Hepatocyte (in vitro differentiated cells): ENCODE measurements at regions not wholly inside any gene's neighbourhood (a gene's known extent, or its start where the extent isn't known, plus 50 kb on each side); places are given as distances from the start of the nearest gene placed in this dataset.

Experiments used
- DNase-seq: peaks from one replicate; pipeline ENCODE4 v3.0.0-alpha.2; 2016; ENCODE audit warnings: low spot score
- H2AFZ ChIP-seq: fragments of 200-600 bp; sonication (generic); 2 replicates; pipeline ENCODE4 v1.6.0; 2016; ENCODE audit warnings: antibody characterized with exemption, mild to moderate bottlenecking
- H3K27ac ChIP-seq: fragments of 200-600 bp; sonication (generic); 2 replicates; pipeline ENCODE4 v1.5.1; 2016; ENCODE audit warnings: mild to moderate bottlenecking
- H3K27me3 ChIP-seq: fragments of 200-600 bp; sonication (generic); 2 replicates; pipeline ENCODE4 v1.6.1; 2016
- H3K36me3 ChIP-seq: fragments of 200-600 bp; sonication (generic); replicated peaks from 2 replicates; pipeline ENCODE4 v1.5.1; 2016; ENCODE audit warnings: low read depth; ENCODE audit not compliant: insufficient read depth
- H3K4me1 ChIP-seq: fragments of 200-600 bp; sonication (generic); 2 replicates; pipeline ENCODE4 v1.5.1; 2016; ENCODE audit warnings: mild to moderate bottlenecking, moderate library complexity; ENCODE audit not compliant: insufficient read depth
- H3K4me2 ChIP-seq: fragments of 200-600 bp; sonication (generic); 2 replicates; pipeline ENCODE4 v1.6.0; 2016
- H3K4me3 ChIP-seq: fragments of 200-600 bp; sonication (generic); 2 replicates; pipeline ENCODE4 v1.5.1; 2016; ENCODE audit warnings: mild to moderate bottlenecking
- H3K79me2 ChIP-seq: fragments of 200-600 bp; sonication (generic); 2 replicates; pipeline ENCODE4 v1.6.0; 2017; ENCODE audit warnings: mild to moderate bottlenecking
- H3K9me2 ChIP-seq: fragments of 200-600 bp; sonication (generic); replicated peaks from 2 replicates; pipeline ENCODE4 v1.6.0; 2017; ENCODE audit warnings: mild to moderate bottlenecking; ENCODE audit not compliant: insufficient read depth
- H3K9me3 ChIP-seq: fragments of 200-600 bp; sonication (generic); 2 replicates; pipeline ENCODE4 v1.5.1; 2016; ENCODE audit warnings: low read depth, mild to moderate bottlenecking
- H4K20me1 ChIP-seq: fragments of 200-600 bp; sonication (generic); 2 replicates; pipeline ENCODE4 v1.6.0; 2016; ENCODE audit warnings: mild to moderate bottlenecking; ENCODE audit not compliant: insufficient read depth, poor library complexity, severe bottlenecking
- EZH2 ChIP-seq: fragments of 200-600 bp; sonication (generic); IDR thresholded peaks from 2 replicates; pipeline ENCODE4 v1.6.1; 2016; ENCODE audit warnings: antibody characterized with exemption, mild to moderate bottlenecking, borderline replicate concordance
- EZH2phosphoT487 ChIP-seq: fragments of 200-600 bp; sonication (generic); IDR thresholded peaks from one replicate; pipeline ENCODE4 v1.6.1; 2018; ENCODE audit warnings: antibody characterized with exemption, mild to moderate bottlenecking, low read depth, moderate library complexity; ENCODE audit not compliant: unreplicated experiment, severe bottlenecking
- WGBS: methylation state at CpG from one replicate; pipeline ENCODE4 v1.1.6; 2016; ENCODE audit warnings: low lambda C conversion rate; ENCODE audit errors: missing lambda C conversion rate; 5-methylcytosine and 5-hydroxymethylcytosine counted together
- TF ChIP-seq, protein P1 (sequence below): fragments of 200-600 bp; sonication (generic); IDR thresholded peaks from 2 replicates; pipeline ENCODE4 v1.5.1; 2016; ENCODE audit warnings: antibody characterized with exemption, mild to moderate bottlenecking; ENCODE audit not compliant: poor library complexity

DNA sequence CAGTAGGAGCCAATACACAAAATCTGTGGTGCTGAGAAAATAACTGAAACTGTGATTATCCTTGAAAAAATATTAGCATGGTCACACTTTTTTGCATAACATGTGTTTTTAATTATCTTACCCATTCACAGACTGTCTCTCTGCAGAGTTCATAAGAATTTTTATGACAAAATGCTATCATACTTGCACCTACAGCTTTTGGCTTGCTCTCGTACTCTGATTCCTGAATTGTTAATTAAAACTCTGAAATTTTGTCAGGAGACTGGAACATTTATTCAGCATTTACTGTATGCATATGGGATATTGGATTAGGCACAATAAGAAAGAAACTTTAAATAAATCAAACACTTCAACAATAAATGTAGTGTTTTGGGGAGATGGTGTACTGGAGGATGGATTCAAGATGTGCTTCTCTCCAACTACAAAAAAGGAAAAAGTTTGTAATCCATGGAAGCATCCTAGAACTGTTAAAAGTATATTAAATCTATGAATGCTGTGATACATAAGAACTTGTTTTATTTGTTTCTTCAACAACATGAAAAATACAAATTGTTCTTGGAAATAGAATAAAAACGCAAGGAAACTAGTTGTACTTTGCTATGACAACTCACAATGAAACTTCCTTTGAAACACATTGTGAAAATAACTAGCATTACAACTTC is 260.5 kb downstream of the SPATA18 start:
- H3K4me3 ChIP-seq: no peak overlapping the region
- WGBS: 76% methylated on average over 2 of the region's 2 CpGs
- H3K36me3 ChIP-seq: no peaks in the 10 kb centered on the region
- H2AFZ ChIP-seq: no peak overlapping the region
- H3K27me3 ChIP-seq: no peaks in the 10 kb centered on the region
- no peaks in the 10 kb centered on the region for H3K79me2 ChIP-seq
- TF ChIP-seq, protein P1, sequence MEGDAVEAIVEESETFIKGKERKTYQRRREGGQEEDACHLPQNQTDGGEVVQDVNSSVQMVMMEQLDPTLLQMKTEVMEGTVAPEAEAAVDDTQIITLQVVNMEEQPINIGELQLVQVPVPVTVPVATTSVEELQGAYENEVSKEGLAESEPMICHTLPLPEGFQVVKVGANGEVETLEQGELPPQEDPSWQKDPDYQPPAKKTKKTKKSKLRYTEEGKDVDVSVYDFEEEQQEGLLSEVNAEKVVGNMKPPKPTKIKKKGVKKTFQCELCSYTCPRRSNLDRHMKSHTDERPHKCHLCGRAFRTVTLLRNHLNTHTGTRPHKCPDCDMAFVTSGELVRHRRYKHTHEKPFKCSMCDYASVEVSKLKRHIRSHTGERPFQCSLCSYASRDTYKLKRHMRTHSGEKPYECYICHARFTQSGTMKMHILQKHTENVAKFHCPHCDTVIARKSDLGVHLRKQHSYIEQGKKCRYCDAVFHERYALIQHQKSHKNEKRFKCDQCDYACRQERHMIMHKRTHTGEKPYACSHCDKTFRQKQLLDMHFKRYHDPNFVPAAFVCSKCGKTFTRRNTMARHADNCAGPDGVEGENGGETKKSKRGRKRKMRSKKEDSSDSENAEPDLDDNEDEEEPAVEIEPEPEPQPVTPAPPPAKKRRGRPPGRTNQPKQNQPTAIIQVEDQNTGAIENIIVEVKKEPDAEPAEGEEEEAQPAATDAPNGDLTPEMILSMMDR: no peak
- no peak for TF ChIP-seq EZH2
- TF ChIP-seq EZH2phosphoT487: no peak
- H3K9me3 ChIP-seq: no peaks in the 10 kb centered on the region
- no peaks in the 10 kb centered on the region for H3K4me1 ChIP-seq
- H4K20me1 ChIP-seq: no peaks in the 10 kb centered on the region
- H3K4me2 ChIP-seq: no peak overlapping the region
- H3K27ac ChIP-seq: no peak overlapping the region
- no peaks in the 10 kb centered on the region for H3K9me2 ChIP-seq
- no peak for DNase-seq

DNA sequence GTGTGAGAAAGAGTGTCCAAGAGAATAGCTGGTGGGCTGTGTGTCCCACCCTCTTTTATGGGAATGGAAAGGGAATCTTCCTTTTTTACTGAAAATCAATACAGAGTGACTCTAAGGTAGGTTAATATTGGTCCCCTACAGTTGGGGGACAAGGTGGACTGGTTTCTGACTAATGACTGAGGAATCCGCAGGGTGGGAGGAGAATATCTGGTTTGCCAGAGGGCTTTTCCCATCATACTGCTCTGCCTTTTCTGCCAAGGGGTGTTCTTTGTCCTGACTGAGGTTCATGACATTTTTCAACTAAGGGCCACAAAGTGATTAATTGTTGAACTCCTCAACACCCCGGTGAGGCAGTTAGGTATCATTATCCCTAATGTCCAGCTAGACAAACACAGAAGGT is 261.6 kb downstream of the SPATA18 start:
- Histone ChIP-seq H3K9me2 (no peaks in the 10 kb centered on the region), H3K4me2 (no peak overlapping the region), H4K20me1 (no peaks in the 10 kb centered on the region), H3K79me2 (no peaks in the 10 kb centered on the region), H2AFZ (no peak overlapping the region), H3K9me3 (no peaks in the 10 kb centered on the region), H3K27ac (no peak overlapping the region), H3K4me3 (no peak overlapping the region), H3K36me3 (no peaks in the 10 kb centered on the region), H3K27me3 (no peaks in the 10 kb centered on the region), H3K4me1 (no peaks in the 10 kb centered on the region)
- TF ChIP-seq, protein P1: no peak
- TF ChIP-seq EZH2phosphoT487: no peak
- TF ChIP-seq EZH2: no peak
- WGBS: 44% methylated on average over 2 of the region's 2 CpGs
- DNase-seq: no peak

DNA sequence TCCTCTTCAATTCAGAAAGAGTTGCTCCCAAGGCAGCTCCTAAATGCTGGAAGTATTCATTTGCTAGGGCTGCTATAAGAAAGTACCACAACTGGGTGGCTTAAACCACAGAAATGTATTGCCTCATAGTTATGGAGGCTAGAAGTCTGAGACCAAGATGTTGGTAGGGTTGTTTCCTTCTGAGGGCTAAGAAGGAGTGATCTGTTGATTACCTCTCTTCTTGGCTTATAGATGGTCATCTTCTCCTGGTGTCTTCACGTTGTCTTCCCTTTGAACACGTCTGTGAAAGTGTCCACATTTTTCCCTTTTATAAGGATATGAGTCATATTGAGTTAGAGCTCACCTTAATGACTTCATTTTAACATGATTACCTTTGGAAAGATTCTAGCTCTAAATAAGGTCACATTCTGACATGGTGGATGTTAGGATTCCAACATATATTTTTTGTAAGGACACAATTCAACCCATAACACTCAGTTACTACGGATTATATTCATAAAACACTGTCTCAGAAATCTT is 266.3 kb downstream of the SPATA18 start:
- Histone ChIP-seq H3K27ac (no peak overlapping the region), H3K4me1 (no peaks in the 10 kb centered on the region), H2AFZ (no peak overlapping the region), H3K36me3 (no peaks in the 10 kb centered on the region), H3K27me3 (no peaks in the 10 kb centered on the region), H3K4me3 (no peak overlapping the region), H3K9me2 (no peaks in the 10 kb centered on the region), H3K4me2 (no peak overlapping the region), H3K79me2 (no peaks in the 10 kb centered on the region), H3K9me3 (no peaks in the 10 kb centered on the region), H4K20me1 (no peaks in the 10 kb centered on the region)
- 73% methylated on average over 3 of the region's 3 CpGs for WGBS
- no peak for TF ChIP-seq EZH2phosphoT487
- no peak for DNase-seq

DNA sequence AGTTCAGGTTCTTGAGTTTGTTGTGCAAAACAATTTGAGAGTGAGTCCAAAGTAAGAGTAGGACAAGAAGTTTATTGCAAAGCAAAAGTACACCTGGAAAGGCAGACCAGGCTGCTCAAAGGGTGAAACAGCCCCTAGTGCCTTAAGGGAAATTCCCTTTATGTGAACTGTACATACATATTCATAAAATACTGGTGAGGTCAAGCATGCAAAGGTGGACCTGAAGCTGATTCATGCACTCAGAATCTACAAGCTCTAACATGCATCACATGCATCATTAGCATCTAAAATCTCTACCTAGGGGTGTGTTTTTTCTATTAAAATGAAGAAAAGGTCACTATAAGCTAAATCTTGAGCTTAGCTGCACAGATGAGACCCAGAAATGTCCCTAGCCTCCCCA is 266.9 kb downstream of the SPATA18 start:
- H2AFZ ChIP-seq: no peak overlapping the region
- no peak overlapping the region for H3K4me2 ChIP-seq
- no peak overlapping the region for H3K27ac ChIP-seq
- no peaks in the 10 kb centered on the region for H3K36me3 ChIP-seq
- no peak overlapping the region for H3K4me3 ChIP-seq
- DNase-seq: no peak
- no peaks in the 10 kb centered on the region for H3K9me2 ChIP-seq
- no peaks in the 10 kb centered on the region for H4K20me1 ChIP-seq
- H3K27me3 ChIP-seq: no peaks in the 10 kb centered on the region
- no peaks in the 10 kb centered on the region for H3K79me2 ChIP-seq
- TF ChIP-seq EZH2: no peak
- TF ChIP-seq, protein P1: no peak
- no peak for TF ChIP-seq EZH2phosphoT487
- no peaks in the 10 kb centered on the region for H3K4me1 ChIP-seq
- no peaks in the 10 kb centered on the region for H3K9me3 ChIP-seq
